Natural killer cell treated with Interleukin-12 subunit alpha and Interleukin-12 subunit beta and Interleukin-15 and Interleukin-18, amount 100 ng/mL, for 72 hours (primary cell): ENCODE measurements at regions not wholly inside any gene's neighbourhood (a gene's known extent, or its start where the extent isn't known, plus 50 kb on each side); places are given as distances from the start of the nearest gene placed in this dataset.
"Not testable (repeated sequence)": the region's sequence is repeated elsewhere in the genome, so short reads cannot be mapped to it uniquely, and the experiment has no call there.

Source experiments
- ATAC-seq, 2 donors: fragments of 150-1000 bp; cut with Tn5 transposase in 1 of 2; sonication (Bioruptor Pico), chemical (Tn5 transposase) in 1 of 2; 2 replicates each; pipeline ENCODE4 v1.10.0; 2021
- DNase-seq: peaks from one replicate; pipeline ENCODE4 v3.0.0; 2022; ENCODE audit warnings: low spot score
- H3K27ac Mint-ChIP-seq, 2 donors: 1 replicate in 1 of 2; 2 replicates in 1 of 2; pipeline ENCODE4 v1.8.0; 2022; ENCODE audit warnings: mixed read lengths in 2 of 2, mild to moderate bottlenecking in 1 of 2, moderate library complexity in 1 of 2
- H3K27me3 Mint-ChIP-seq, 2 donors: 1 replicate in 1 of 2; 2 replicates in 1 of 2; pipeline ENCODE4 v1.8.0; 2022; ENCODE audit warnings: mixed read lengths in 2 of 2
- H3K36me3 Mint-ChIP-seq: one replicate; pipeline ENCODE4 v1.8.0; 2022; ENCODE audit warnings: mixed read lengths
- H3K4me1 Mint-ChIP-seq, 2 donors: 1 replicate in 1 of 2; 2 replicates in 1 of 2; pipeline ENCODE4 v1.8.0; 2022; ENCODE audit warnings: low read depth in 2 of 2, mixed read lengths in 2 of 2, mild to moderate bottlenecking in 1 of 2
- H3K4me3 Mint-ChIP-seq: one replicate; pipeline ENCODE4 v1.8.0; 2022; ENCODE audit warnings: mixed read lengths
- H3K9me3 Mint-ChIP-seq: 2 replicates; pipeline ENCODE4 v1.8.0; 2022; ENCODE audit warnings: mixed read lengths

GRCh38 chr10:107504011-107504410 lies 339.5 kb upstream of the SORCS1 start:
- not testable (repeated sequence) for H3K4me1 Mint-ChIP-seq, H3K27me3 Mint-ChIP-seq, H3K36me3 Mint-ChIP-seq, ATAC-seq, H3K4me3 Mint-ChIP-seq, DNase-seq, H3K27ac Mint-ChIP-seq
- H3K9me3 Mint-ChIP-seq, result peaks cover 15% of the 10 kb centered on the region

DNA sequence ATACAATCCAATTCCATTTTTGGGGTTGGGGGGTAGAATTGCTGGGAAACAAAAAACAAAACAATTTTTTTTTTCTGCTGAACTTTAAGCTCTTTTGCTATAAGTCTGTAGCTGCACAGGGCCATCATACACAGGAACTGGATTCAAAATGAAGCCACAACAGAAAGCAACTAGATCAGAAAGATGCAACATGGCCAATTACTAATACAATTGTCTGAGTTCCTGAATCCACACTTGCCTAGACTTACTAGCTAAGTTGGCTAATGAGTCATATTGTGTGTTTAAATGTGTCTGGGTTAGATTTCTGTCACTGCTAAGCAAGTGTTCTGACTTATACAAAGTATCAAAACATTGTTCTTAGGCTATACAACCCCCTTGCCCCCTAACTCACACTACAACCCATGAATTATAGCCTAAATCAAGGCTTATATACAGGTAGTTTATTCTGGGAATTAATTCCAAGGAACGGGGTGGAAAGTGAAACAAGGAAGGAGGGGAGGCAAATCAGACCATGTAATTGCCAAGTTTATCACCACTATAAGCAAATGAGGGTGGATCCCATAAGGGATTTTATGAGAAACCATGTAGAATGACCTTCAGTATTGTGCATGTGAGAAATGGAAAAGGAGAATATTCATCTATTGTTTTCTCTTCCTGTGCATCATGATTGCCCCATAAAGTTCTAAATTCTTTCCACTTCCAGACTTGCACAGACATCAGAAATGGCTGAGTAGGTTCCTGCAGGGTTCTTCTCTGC lies 337.9 kb upstream of the SORCS1 start:
- Mint-ChIP-seq H3K36me3 (no peaks in the 10 kb centered on the region), H3K27ac (no peak overlapping the region), H3K4me3 (no peak overlapping the region), H3K27me3 (no peaks in the 10 kb centered on the region), H3K4me1 (no peaks in the 10 kb centered on the region), H3K9me3 (peaks cover 12% of the 10 kb centered on the region)
- ATAC-seq, result no peak
- DNase-seq, result no peak

DNA sequence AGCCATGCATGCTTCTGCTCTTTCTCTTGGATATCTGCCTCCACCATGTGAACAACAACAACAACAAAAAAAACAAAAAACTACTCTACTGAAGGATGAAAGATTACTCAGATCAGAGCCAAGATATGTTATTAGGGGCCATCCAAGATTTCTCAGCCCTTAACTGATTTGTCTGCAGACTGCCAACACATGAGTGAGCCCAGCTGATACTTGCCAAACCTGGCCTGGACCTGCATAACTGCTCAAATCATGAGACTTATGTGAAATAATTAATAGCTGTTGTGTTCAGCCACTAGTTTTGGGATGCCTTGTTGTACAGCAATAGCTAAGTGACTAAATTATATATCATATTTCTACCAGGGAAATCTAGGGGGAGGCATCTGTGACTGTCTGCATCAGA lies 334.5 kb upstream of the SORCS1 start:
- Mint-ChIP-seq H3K27ac (no peak overlapping the region), H3K9me3 (peaks cover 20% of the 10 kb centered on the region), H3K27me3 (no peaks in the 10 kb centered on the region), H3K4me3 (no peak overlapping the region), H3K36me3 (no peaks in the 10 kb centered on the region), H3K4me1 (no peaks in the 10 kb centered on the region)
- DNase-seq, result no peak
- ATAC-seq, result no peak

DNA sequence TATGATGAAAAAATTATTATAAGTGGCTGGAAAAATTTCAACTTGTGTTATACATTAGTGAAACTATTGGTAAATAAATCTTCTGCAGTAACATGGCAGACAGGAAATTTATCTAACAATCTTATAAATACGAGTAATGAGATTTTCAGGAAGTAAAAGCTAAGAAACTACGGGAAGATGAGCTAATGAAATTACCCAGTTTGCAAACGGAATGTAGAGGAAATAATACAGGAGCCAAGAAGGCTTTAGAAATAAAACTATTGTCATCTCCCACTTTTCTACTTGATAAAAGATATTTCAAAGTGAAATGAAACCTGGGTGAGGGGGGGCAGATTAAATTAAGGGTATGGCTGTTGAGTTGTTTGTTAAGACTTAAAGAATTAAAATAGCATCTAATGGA lies 332.5 kb upstream of the SORCS1 start:
- Mint-ChIP-seq H3K27ac (no peak overlapping the region), H3K9me3 (peaks cover 18% of the 10 kb centered on the region)

GRCh38 chr10:107496594-107496993 lies 332.1 kb upstream of the SORCS1 start:
- Mint-ChIP-seq H3K4me1 (no peaks in the 10 kb centered on the region), H3K36me3 (no peaks in the 10 kb centered on the region), H3K4me3 (no peak overlapping the region), H3K27ac (no peak overlapping the region), H3K9me3 (peaks cover 17% of the 10 kb centered on the region), H3K27me3 (no peaks in the 10 kb centered on the region)
- no peak for DNase-seq
- ATAC-seq, result no peak

More for the DNA sequence above, 332.5 kb upstream of the SORCS1 start:
- Mint-ChIP-seq H3K27me3 (no peaks in the 10 kb centered on the region), H3K4me3 (no peak overlapping the region), H3K36me3 (no peaks in the 10 kb centered on the region), H3K4me1 (no peaks in the 10 kb centered on the region)
- DNase-seq (no peak), ATAC-seq (no peak)

GRCh38 chr10:107492389-107492788 lies 327.9 kb upstream of the SORCS1 start:
- Mint-ChIP-seq H3K27ac (no peak overlapping the region), H3K36me3 (no peaks in the 10 kb centered on the region), H3K27me3 (no peaks in the 10 kb centered on the region), H3K4me3 (no peak overlapping the region), H3K4me1 (no peaks in the 10 kb centered on the region), H3K9me3 (peaks cover 16% of the 10 kb centered on the region)
- no peak for ATAC-seq
- DNase-seq, result no peak

DNA sequence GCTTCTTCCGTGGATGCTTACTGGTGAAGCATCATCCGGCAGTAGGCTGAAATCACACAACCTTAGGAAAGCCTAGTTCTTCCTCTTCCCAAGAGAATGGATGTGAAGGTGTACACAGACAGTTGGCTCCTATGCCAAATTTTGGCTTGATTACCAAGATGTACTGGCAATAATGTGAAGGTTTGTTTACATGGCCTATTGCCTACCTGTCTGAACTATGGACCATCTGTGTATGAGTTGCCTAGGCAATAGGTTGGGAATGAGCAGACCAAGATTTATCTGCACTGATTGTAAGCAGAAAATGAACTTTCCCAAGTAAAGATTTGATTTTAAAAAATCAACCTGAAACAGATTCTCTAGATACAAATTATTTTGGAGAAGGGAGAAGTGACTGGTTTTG lies 325.9 kb upstream of the SORCS1 start:
- peaks cover 12% of the 10 kb centered on the region for H3K9me3 Mint-ChIP-seq
- DNase-seq (no peak), ATAC-seq (no peak)
- no peaks in the 10 kb centered on the region for H3K4me1 Mint-ChIP-seq
- no peaks in the 10 kb centered on the region for H3K27me3 Mint-ChIP-seq
- H3K36me3 Mint-ChIP-seq, result no peaks in the 10 kb centered on the region
- no peak overlapping the region for H3K27ac Mint-ChIP-seq
- H3K4me3 Mint-ChIP-seq, result no peak overlapping the region

DNA sequence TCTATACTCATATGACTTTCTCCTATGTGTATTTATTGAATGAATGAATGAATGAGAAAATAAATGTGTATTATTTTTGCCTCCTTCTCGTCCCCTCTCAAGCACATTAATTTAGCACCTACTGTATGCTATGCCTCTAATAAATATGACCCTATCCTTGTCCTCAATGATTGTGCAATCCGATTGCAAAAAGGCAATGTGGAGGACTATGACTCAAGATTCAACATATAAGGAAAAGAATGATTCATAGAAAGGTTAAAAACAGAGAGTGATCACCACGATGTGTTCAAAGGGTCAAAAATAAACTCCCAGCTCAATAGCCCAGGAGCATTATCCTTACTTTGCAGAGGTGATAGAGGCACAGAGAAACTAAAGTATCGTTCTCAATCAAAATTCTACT lies 322.8 kb upstream of the SORCS1 start:
- no peak overlapping the region for H3K4me3 Mint-ChIP-seq
- no peaks in the 10 kb centered on the region for H3K27me3 Mint-ChIP-seq
- no peaks in the 10 kb centered on the region for H3K36me3 Mint-ChIP-seq
- no peak overlapping the region for H3K27ac Mint-ChIP-seq
- ATAC-seq, result no peak
- H3K9me3 Mint-ChIP-seq, result peaks cover 15% of the 10 kb centered on the region
- H3K4me1 Mint-ChIP-seq, result no peaks in the 10 kb centered on the region
- no peak for DNase-seq

DNA sequence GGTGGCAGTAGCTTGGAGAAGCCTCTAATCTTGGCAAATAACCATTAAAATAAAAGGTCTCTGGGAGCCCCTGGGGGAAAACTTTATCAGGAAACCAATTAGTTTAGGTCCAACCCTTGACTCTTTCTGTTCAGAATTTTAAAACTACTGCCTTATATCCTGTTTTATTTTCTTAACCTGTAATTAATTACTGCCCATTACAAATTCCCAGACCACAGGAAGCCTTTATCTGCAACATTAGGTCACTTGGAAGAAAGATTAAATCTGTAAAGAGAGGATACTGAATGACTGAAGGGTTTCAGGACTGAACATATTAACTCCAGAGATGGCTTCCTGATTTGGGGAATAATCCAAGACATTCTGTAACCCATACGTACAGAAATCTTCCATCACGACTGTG lies 320.5 kb upstream of the SORCS1 start:
- Mint-ChIP-seq H3K9me3 (peaks cover 12% of the 10 kb centered on the region), H3K4me1 (no peaks in the 10 kb centered on the region), H3K36me3 (no peaks in the 10 kb centered on the region), H3K4me3 (no peak overlapping the region), H3K27ac (no peak overlapping the region), H3K27me3 (no peaks in the 10 kb centered on the region)
- ATAC-seq (no peak), DNase-seq (no peak)

DNA sequence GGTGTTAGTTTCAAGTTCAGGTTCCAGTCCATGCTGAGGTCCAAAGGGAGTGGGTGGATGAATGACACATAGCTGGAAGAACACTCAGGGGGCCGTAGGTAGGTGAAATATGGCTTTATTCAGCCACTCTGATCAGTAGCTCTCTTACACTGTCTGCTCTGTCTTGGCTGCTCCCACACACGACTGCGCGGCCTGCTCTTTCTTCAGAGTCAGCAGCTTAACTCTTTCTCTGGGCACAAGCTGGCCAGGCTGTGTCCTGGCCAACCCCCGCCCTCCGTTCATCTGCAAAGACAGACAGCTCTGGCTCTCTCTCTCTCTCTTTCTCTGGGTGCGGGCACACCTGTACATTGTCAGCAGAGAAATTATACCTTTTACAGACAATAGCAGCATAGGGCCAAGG lies 317.4 kb upstream of the SORCS1 start:
- Mint-ChIP-seq H3K36me3 (no peaks in the 10 kb centered on the region), H3K4me3 (no peak overlapping the region), H3K27ac (no peak overlapping the region), H3K4me1 (no peaks in the 10 kb centered on the region), H3K27me3 (no peaks in the 10 kb centered on the region), H3K9me3 (peaks cover 10% of the 10 kb centered on the region)
- DNase-seq, result no peak
- ATAC-seq, result no peak

DNA sequence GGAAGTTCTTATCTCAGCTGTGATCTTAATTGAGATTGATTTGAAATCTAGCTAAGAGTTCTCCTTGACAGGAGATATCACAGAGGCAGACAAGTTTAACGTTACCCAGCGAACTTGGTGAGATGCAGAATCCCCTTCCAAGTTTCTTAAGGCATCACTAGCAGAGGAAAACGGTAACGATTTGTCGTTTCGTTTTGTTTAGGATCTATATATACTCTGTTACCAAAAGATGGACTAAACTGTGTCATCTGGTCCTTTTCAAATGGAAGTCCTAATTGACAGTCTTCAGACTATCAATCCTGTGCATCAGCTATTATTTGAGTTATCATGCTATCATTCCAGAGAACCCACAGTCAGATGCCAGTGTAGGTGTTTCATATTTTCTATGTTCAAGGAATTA lies 316.7 kb upstream of the SORCS1 start:
- no peaks in the 10 kb centered on the region for H3K27me3 Mint-ChIP-seq
- ATAC-seq (no peak), DNase-seq (no peak)
- no peaks in the 10 kb centered on the region for H3K36me3 Mint-ChIP-seq
- H3K4me1 Mint-ChIP-seq, result no peaks in the 10 kb centered on the region
- peaks cover 13% of the 10 kb centered on the region for H3K9me3 Mint-ChIP-seq
- H3K4me3 Mint-ChIP-seq, result no peak overlapping the region
- H3K27ac Mint-ChIP-seq, result no peak overlapping the region

DNA sequence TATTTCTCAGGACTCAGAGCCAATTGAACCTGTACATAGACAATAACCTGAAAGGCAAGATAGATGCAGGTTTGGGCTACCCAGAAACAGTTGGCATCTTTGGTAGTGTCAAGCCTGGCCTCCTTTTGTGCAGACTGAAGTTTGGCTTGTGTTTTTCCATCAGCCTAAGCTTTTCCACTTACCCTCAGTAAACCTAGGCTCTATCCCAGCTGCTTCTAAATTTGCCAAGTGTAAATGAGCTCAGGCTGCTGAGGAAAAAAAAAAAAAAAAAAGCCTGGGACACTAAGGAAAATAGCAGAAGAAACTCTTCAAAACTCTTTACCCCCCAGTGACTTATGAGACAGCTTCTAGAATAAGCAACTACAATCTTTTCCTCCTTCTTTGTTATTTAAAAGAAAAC lies 316.3 kb upstream of the SORCS1 start:
- no peaks in the 10 kb centered on the region for H3K4me1 Mint-ChIP-seq
- ATAC-seq (no peak), DNase-seq (no peak)
- H3K27me3 Mint-ChIP-seq, result no peaks in the 10 kb centered on the region
- H3K36me3 Mint-ChIP-seq, result no peaks in the 10 kb centered on the region
- peaks cover 16% of the 10 kb centered on the region for H3K9me3 Mint-ChIP-seq
- H3K4me3 Mint-ChIP-seq, result no peak overlapping the region
- H3K27ac Mint-ChIP-seq, result no peak overlapping the region

- DNase-seq (no peak), ATAC-seq (no peak)
- H3K4me1 Mint-ChIP-seq, result no peaks in the 10 kb centered on the region
- no peaks in the 10 kb centered on the region for H3K27me3 Mint-ChIP-seq
- H3K36me3 Mint-ChIP-seq, result no peaks in the 10 kb centered on the region
- H3K27ac Mint-ChIP-seq, result no peak overlapping the region
- H3K4me3 Mint-ChIP-seq, result no peak overlapping the region
- H3K9me3 Mint-ChIP-seq, result peaks cover 6% of the 10 kb centered on the region
Observed at GRCh38 chr10:107477266-107477665, 312.8 kb upstream of the SORCS1 start.

- Mint-ChIP-seq H3K9me3 (peaks cover 6% of the 10 kb centered on the region), H3K36me3 (no peaks in the 10 kb centered on the region), H3K27ac (no peak overlapping the region), H3K4me1 (no peaks in the 10 kb centered on the region), H3K27me3 (no peaks in the 10 kb centered on the region), H3K4me3 (no peak overlapping the region)
- ATAC-seq, result no peak
- DNase-seq, result no peak
Observed at GRCh38 chr10:107476408-107476807, 311.9 kb upstream of the SORCS1 start.

GRCh38 chr10:107474650-107475049 lies 310.1 kb upstream of the SORCS1 start:
- Mint-ChIP-seq H3K27me3 (no peaks in the 10 kb centered on the region), H3K4me3 (no peak overlapping the region), H3K27ac (no peak overlapping the region), H3K36me3 (no peaks in the 10 kb centered on the region), H3K9me3 (peaks cover 6% of the 10 kb centered on the region), H3K4me1 (no peaks in the 10 kb centered on the region)
- no peak for ATAC-seq
- no peak for DNase-seq
